Pancreas (tissue), 10 donors: ENCODE measurements at regions not wholly inside any gene's neighbourhood (a gene's known extent, or its start where the extent isn't known, plus 50 kb on each side); places are given as distances from the start of the nearest gene placed in this dataset.

Source experiments
- ATAC-seq, 4 donors: fragments of 200-7000 bp; cut with Tn5 transposase; one replicate each; pipeline versions ENCODE4 v1.8.0 to v1.9.1; 2020; ENCODE audit warnings: mild to moderate bottlenecking in 4 of 4, moderate library complexity in 4 of 4
- DNase-seq, 6 donors: peaks; one replicate each; pipeline ENCODE4 v3.0.0-alpha.2; 2020
- FAIRE-seq: peaks from 2 replicates; lab custom pipeline; 2012; peaks lifted over from hg19 to GRCh38; lab: Jason Lieb, UNC
- H3K27ac ChIP-seq, 4 donors: fragments of 200-600 bp; sonication (generic); 1 replicate in 3 of 4; 2 replicates in 1 of 4; pipeline versions ENCODE4 v1.5.0 to v1.8.0; 2020
- H3K27me3 ChIP-seq, 4 donors: fragments of 200-600 bp; one replicate each; pipeline ENCODE4 v1.8.0; 2021
- H3K36me3 ChIP-seq, 3 donors: fragments of 200-600 bp; sonication (generic) in 1 of 3; one replicate each; pipeline versions ENCODE4 v1.5.0 to v1.8.0; 2020 to 2021
- H3K4me1 ChIP-seq, 3 donors: fragments of 200-600 bp; one replicate each; pipeline ENCODE4 v1.8.0; 2021
- H3K4me3 ChIP-seq, 4 donors: fragments of 200-600 bp; sonication (generic) in 2 of 4; one replicate each; pipeline versions ENCODE4 v1.5.0 to v1.8.0; 2020 to 2021
- H3K9me3 ChIP-seq, 4 donors: fragments of 200-600 bp; one replicate each; pipeline ENCODE4 v1.8.0; 2021
- CTCF ChIP-seq, 4 donors: fragments of 200-600 bp; sonication (generic) in 3 of 4; IDR thresholded peaks; one replicate each; pipeline versions ENCODE4 v1.5.0 to v1.8.0; 2021; ENCODE audit warnings: antibody characterized with exemption in 4 of 4
- WGBS, 2 donors: extraction: QIAGEN DNeasy Blood & Tissue Kit; methylation state at CpG; one replicate each; pipeline ENCODE4 v1.1.7; 2013; 5-methylcytosine and 5-hydroxymethylcytosine counted together
- intact Hi-C, 3 donors: fragments of 100-400 bp; cut with DNase I; formaldehyde crosslinking; loops; one replicate each; pipeline versions ENCODE4 v1.11.1 to v1.14.2; 2022
- donor health status: healthy with polysubstance abuse.
- donor health status: DM: no; HTN: no; CAD: no; lungs with moderate emphysema.
- donor health status: DM: no; HTN: no; CAD: no.
- donor health status: control.
- donor health status: control.
- donor health status: Bipolar disorder and iron deficiency.
- donor health status: DM: yes; HTN: yes; CAD: no.
- donor health status: DM: no; HTN: no; CAD: no.
- donor health status: DM: no; HTN: no; CAD: no.
- donor health status: DM: yes; HTN: yes; CAD: no.

- intact Hi-C loops: no loop called here
- TF ChIP-seq CTCF (IDR thresholded peaks at IDR 0.05): no peak
- FAIRE-seq (no peak), ATAC-seq (no peak), DNase-seq (no peak)
- 76 to 79% methylated on average over 2 of the region's 2 CpGs for WGBS, 2 donors
- Histone ChIP-seq H3K4me3 (no peak overlapping the region), H3K4me1 (peaks cover 1 to 13% (median 10%) of the 10 kb centered on the region in 3 donors), H3K36me3 (no peaks in the 10 kb centered on the region), H3K27ac (no peak overlapping the region), H3K9me3 (no peaks in the 10 kb centered on the region), H3K27me3 (no peaks in the 10 kb centered on the region)
These were observed 134.6 kb downstream of the AASDHPPT start for GRCh38 chr11:106212081-106212480.

- no peak overlapping the region for H3K4me3 ChIP-seq
- no peak overlapping the region for H3K27ac ChIP-seq
- no peaks in the 10 kb centered on the region for H3K9me3 ChIP-seq
- H3K4me1 ChIP-seq: peaks cover 5 to 12% (median 10%) of the 10 kb centered on the region in 3 donors
- FAIRE-seq (no peak), DNase-seq (peak in 2 of 6 donors; percentile 37 to 64), ATAC-seq (peak in 1 of 4 donors; percentile 34)
- H3K27me3 ChIP-seq: no peaks in the 10 kb centered on the region
- intact Hi-C loops: no loop called here
- WGBS, 2 donors: 0 to 15% methylated on average over 1 of the region's 1 CpG
- no peak for TF ChIP-seq CTCF (IDR thresholded peaks at IDR 0.05)
- H3K36me3 ChIP-seq: no peaks in the 10 kb centered on the region
These were observed 138.8 kb downstream of the AASDHPPT start for GRCh38 chr11:106216281-106216680.

GRCh38 chr11:106217456-106217855 lies 140.0 kb downstream of the AASDHPPT start:
- no peak for ATAC-seq
- Histone ChIP-seq H3K9me3 (no peaks in the 10 kb centered on the region), H3K4me1 (peaks cover 5 to 12% (median 10%) of the 10 kb centered on the region in 3 donors), H3K27me3 (no peaks in the 10 kb centered on the region), H3K4me3 (no peak overlapping the region), H3K36me3 (no peaks in the 10 kb centered on the region), H3K27ac (no peak overlapping the region)
- no peak for TF ChIP-seq CTCF (IDR thresholded peaks at IDR 0.05)
- WGBS, 2 donors: 96 to 97% methylated on average over 2 of the region's 2 CpGs
- intact Hi-C loops: no loop called here
- FAIRE-seq: no peak
- no peak for DNase-seq

GRCh38 chr11:106218106-106218505 lies 140.6 kb downstream of the AASDHPPT start:
- Histone ChIP-seq H3K4me3 (no peak overlapping the region), H3K27me3 (no peaks in the 10 kb centered on the region), H3K9me3 (no peaks in the 10 kb centered on the region), H3K36me3 (no peaks in the 10 kb centered on the region), H3K27ac (no peak overlapping the region), H3K4me1 (peaks cover 5 to 12% (median 10%) of the 10 kb centered on the region in 3 donors)
- FAIRE-seq: no peak
- no peak for DNase-seq
- TF ChIP-seq CTCF (IDR thresholded peaks at IDR 0.05): no peak
- WGBS, 2 donors: 86 to 92% methylated on average over 3 of the region's 3 CpGs
- no peak for ATAC-seq
- intact Hi-C loops: no loop called here

- no peaks in the 10 kb centered on the region for H3K9me3 ChIP-seq
- H3K4me1 ChIP-seq: peaks cover 0 to 3% (median 0%) of the 10 kb centered on the region in 3 donors
- no peak for TF ChIP-seq CTCF (IDR thresholded peaks at IDR 0.05)
- ATAC-seq (no peak), FAIRE-seq (no peak), DNase-seq (no peak)
- no peak overlapping the region for H3K27ac ChIP-seq
- H3K36me3 ChIP-seq: peaks cover 0 to 5% (median 0%) of the 10 kb centered on the region in 3 donors
- intact Hi-C loops: no loop called here
- no peak overlapping the region for H3K4me3 ChIP-seq
- no peaks in the 10 kb centered on the region for H3K27me3 ChIP-seq
- WGBS, 2 donors: 85 to 95% methylated on average over 4 of the region's 4 CpGs
These were observed 145.2 kb downstream of the AASDHPPT start for GRCh38 chr11:106222626-106223025.
